HK-2 (cell line): ENCODE measurements at regions not wholly inside any gene's neighbourhood (a gene's known extent, or its start where the extent isn't known, plus 50 kb on each side); places are given as distances from the start of the nearest gene placed in this dataset.

Experiments
- DNase-seq: peaks from one replicate; pipeline ENCODE4 v3.0.0-alpha.2; 2018; ENCODE audit not compliant: unreplicated experiment

- DNase-seq: no peak
Observed at GRCh38 chr6:120632975-120633374, 701.3 kb downstream of the TBC1D32 start.

DNA sequence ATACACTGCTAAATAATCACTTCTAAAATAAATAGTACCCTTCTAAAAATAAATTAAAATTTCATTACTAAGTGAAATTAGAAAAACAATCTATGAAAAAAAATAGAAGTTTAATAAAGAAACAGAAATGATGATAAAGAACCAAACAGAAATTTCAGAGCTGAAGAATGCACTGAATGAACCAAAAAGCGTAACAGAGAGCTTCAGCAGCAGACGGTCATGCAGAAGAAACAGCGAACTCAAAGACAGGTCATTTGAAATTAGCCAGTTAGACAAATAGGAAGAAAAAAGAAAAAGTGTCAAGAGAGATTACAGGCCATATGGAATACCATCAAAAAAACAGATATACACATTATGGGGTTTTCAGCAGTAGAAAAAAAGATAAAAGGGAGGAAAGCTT is 706.7 kb downstream of the TBC1D32 start:
- no peak for DNase-seq

DNA sequence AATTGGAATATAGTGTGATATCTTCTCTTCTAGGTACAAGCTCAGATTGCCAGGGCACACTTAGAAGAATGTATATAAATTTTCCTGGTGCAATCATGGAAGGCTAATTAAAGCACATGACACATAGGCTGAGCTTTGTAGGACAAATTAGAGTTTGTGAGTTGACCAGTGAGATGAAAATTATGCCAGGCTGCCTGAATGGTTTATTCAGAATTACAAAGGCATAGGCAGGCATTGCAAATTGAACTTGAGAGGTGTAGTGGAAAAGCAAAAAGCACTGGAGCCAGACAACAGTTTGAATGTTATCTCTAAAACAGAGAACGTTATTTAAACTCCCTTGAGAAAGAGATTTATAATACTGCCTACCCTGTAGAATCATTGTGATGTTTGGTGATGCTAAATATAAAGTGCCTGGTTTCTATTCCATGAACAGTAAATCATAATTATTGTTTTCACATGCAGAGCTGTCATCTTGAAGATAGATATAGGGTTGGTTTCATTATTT is 712.1 kb downstream of the TBC1D32 start:
- no peak for DNase-seq

GRCh38 chr6:120620900-120621299 is 713.4 kb downstream of the TBC1D32 start:
- DNase-seq: no peak

DNA sequence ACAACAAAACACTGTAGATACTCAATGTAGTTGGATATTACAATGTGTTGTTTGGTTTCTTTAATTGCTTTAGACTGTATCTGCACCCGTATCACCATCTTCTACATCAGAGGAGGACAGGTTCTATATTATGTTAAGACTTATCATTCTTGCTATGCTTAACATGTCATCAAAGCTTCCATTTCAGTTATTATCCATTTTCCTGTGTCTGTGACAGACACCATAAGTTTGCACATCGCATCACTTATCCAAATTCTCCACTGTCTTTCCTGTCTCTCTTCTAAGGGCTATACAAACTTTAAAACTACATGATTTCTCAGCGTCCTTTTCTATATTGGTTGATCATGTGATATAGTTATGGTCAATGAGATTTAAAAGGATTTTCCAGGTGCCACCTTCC is 719.0 kb downstream of the TBC1D32 start:
- no peak for DNase-seq

DNA sequence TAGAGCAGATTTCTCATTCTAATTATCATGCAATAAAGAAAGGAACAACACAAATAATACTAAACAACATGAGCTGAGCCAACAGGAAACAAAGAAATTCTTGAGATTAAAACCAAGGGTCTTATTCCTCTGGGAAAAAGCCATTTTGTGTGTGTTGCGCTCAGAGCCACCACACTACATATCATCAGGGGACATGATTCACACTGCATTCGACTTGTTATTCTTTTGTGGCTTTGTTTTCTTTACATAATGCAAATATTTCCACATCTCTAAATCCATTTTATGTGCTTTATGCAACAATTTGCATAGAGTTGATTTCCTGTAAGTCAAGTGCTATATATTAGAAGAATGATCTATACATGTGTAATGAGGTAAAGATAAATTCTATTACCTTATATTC is 719.6 kb downstream of the TBC1D32 start:
- no peak for DNase-seq

GRCh38 chr6:120608826-120609225 is 725.5 kb downstream of the TBC1D32 start:
- DNase-seq: peak; percentile 6

- no peak for DNase-seq
Observed at GRCh38 chr6:120606743-120607142, 727.5 kb downstream of the TBC1D32 start.

DNA sequence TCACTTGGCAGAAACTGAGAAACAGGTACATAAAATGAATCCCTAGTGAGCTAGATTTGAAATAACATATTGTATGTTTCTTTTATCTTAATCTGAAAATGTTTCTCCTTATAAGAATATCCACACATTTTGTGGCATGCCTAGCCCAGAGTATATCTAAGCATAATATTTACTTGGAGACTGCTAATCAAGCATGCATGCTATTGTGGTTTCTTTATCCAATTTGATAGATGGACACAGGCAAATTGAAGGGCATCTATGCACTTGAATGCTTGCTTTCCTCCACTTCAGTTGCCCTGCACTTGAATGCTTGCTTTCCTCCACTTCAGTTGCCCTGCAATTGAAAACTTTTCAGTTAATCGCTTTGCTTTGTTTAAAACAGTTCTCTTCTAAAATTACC is 729.8 kb downstream of the TBC1D32 start:
- DNase-seq: no peak

DNA sequence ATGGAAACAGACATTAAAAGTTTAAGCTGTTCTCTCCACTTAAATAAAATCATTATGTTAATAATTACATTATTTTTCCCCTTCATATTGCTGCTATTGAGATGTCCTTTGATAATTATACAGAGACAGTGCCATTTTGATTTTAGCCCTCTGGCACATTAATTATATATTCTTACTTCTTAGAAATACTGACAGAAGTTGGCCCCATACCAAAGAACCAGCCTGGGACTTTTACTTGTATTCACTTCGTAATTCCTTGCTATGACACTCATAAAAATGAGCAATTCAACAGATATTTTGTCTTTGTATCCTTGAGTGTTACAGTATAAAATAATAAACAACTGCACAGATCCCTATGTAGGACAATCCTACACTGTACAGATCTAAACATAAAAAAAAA is 743.7 kb downstream of the TBC1D32 start:
- no peak for DNase-seq

GRCh38 chr6:120588424-120588823 is 745.9 kb downstream of the TBC1D32 start:
- no peak for DNase-seq

DNA sequence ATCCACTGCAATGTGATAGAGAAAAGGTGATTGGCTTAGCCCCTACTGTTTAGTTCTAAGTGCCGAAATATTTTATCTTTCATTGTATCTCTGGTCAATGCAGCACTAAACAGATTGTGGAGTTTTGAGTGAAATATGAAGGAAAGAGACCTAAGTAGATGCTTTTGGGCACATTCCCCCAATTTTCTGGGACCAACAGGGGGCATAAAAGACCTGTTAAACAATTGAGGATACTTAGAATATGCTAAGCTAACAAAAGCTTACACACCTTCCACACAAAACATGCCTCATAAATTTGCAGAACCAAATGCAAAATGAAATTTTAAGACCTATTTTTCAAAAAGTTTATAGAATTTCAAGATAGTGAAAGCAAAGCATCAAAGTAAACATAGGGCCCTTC is 746.9 kb downstream of the TBC1D32 start:
- no peak for DNase-seq

DNA sequence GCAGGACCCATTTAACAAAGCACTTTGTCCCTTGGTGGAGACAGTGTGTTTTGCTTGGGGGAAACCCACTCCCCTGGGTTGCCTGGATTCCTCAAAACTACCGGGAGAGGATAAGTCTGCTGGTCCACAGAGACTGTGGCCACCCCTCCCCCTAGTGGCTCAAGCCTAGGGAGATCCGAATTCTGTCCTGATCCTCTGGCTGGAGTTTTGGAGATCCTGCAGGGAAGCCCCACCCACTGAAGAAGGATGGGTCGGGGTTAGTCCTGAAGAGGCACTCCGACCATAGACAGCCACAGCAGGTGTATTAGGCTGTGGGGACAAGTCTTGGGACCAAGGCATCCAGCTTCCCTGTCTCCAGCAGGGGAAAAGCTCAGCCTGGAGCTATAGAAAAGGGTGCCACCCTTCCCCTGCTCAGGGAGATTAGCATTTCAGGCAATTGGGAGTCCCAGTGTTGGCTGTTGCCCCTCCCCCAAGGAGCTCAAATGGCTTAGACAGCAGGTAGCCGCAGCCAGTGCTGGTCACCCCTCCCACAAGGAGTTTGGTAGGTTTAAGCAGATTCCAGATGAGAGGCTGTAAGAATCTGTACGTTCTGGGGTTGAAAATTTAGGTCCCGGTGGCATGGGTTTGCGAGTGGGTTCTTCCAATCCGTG is 750.0 kb downstream of the TBC1D32 start:
- DNase-seq: no peak

GRCh38 chr6:120576061-120576460 is 758.2 kb downstream of the TBC1D32 start:
- DNase-seq: no peak

DNA sequence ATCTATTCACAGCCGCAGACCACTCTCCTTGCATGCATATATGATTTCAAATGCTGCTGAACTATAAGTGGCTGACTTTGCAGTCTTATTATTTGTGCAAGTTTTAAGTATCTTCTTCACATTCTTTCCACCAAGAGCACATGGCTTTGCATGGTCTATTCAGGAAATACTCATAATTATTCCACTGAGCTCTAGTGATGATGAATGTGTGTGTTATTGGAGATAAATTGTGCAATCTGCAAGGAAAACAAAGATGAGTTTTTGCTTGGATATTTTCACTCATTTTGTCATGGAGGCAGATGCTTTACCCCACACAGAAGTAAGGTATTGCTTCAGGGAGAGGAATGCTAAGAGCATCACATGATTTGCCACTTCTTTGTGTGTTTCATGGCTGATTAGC is 764.6 kb downstream of the TBC1D32 start:
- no peak for DNase-seq

- DNase-seq: no peak
Observed at GRCh38 chr6:120564779-120565178, 769.5 kb downstream of the TBC1D32 start.

DNA sequence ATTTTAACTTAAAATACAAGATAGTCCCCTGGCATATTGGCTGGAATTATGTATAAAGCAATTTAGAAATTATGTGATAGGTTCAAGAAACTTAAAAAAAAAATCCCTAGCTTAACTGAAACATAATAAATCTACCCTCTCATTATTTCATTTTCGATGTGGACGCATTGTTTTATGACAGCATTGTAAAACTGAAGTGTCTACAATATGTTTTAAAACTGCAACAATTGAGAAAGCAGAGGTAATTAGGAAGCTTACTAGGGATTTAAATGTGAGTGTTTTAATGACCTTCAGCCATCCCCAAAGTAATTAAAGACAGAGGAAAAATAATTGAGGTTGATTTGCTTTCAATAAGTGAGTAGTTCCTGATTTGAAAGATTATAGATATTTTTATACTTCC is 776.0 kb downstream of the TBC1D32 start:
- no peak for DNase-seq

DNA sequence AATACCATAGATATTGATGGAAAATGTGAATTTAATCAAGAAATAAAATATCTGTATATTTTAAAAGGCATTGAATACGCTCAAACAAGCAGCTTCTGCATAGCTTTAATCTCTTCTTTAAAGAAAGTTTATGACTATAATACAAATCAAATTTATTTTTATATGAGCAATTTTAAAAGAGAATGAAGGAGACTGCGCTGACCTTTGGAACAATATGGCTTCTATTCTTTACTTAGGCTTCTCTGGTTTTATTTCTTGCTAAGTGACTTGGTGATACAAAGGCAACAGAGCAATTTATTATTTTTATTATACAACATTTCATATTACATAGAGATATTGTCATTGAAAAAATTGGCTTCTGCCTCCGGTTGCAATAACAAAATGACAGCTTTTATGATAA is 776.7 kb downstream of the TBC1D32 start:
- DNase-seq: no peak

DNA sequence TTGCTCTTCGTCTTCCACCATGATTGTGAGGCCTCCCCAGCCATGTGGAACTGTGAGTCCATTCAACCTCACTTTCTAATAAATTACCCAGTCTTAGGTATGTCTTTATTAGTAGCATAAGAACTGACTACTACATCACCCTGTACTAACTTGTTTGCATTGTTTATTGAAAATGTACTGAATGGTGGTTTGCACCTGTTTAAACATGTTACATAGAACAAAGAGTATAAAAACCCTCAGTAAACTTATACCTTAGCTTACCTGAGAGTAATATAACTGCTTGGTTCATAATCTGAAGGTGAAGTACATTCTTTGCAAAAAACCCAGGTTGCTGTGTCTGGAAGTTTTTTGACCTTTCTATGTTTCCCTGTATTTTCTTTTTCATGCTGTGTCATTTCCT is 777.8 kb downstream of the TBC1D32 start:
- DNase-seq: no peak

DNA sequence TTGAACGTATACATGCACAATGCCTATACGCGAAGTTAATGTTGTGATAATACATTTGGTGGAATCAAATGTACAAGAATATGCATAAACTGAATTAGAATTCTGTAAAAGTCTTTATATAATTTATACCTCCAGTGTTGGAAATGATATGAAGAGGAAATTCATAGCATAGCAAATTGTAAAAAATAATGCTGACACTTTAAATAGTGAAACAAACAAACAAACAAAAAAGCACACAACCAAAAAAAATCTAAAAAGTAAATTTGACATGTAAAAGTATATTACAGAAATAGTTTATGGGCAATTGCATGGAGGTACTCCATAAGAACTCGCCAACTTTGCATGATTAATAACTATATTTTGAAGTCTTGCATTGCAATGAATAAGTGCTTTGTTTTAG is 780.9 kb downstream of the TBC1D32 start:
- no peak for DNase-seq

DNA sequence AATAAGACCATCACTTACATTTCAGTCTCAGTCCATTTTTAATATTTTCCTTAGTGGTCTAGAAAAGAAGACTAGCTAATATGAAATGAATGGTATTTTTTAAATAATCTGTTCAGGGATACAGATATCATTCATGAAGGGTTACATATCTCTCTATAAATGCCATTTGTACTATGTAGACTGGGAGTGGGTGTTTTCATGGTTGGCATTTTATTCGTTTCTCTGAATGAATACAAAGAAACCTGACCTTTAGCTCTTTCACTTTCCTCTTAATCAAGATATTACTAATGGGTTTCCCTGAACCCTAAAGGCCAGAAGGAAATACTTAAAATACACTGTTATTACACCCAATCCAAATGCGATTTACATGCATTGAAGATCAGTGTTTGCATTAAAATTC is 788.9 kb downstream of the TBC1D32 start:
- no peak for DNase-seq

GRCh38 chr6:120534954-120535353 is 799.3 kb downstream of the TBC1D32 start:
- DNase-seq: no peak

- DNase-seq: no peak
Observed at GRCh38 chr6:120526576-120526975, 807.7 kb downstream of the TBC1D32 start.

DNA sequence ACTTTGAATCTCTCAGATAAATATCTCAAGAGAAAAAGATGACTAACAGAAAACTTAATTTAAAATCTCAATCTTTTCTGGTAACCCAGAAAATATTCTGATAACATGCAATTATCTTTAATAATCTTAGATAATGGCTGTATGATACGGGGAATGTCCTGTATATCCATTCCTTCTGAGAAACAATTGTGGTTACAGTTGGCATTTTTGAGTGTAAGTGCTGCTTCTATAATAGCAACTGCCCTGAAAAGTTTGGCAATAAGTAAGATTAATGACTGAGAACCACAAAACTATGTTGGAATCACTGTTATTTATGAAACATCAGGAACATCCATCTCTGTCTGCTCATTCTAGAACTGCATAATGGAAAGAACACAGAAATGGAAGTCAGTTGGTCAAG is 819.7 kb downstream of the TBC1D32 start:
- no peak for DNase-seq
